ENCODE measurements at regions not wholly inside any gene's neighbourhood (a gene's known extent, or its start where the extent isn't known, plus 50 kb on each side); places are given as distances from the start of the nearest gene placed in this dataset.

- TF ChIP-seq PBX3 (IDR thresholded peaks at IDR 0.05) (no peak), REST (IDR thresholded peaks at IDR 0.05; ENCODE audit: low read depth, low read length) (no peak), FOXM1 (IDR thresholded peaks at IDR 0.05; ENCODE audit: low read depth) (no peak), RFX5 (IDR thresholded peaks at IDR 0.05; ENCODE audit: low read length) (no peak), FOXJ3 (CRISPR knock-in tag; IDR thresholded peaks at IDR 0.05) (no peak), MAX (IDR thresholded peaks at IDR 0.05; ENCODE audit: low read depth) (no peak), SIN3A (IDR thresholded peaks at IDR 0.05; ENCODE audit: borderline replicate concordance, low read depth, low read length) (no peak), MXI1 (IDR thresholded peaks at IDR 0.05; ENCODE audit: low read depth, low read length) (no peak), TCF12 (IDR thresholded peaks at IDR 0.05) (no peak), GABPA (IDR thresholded peaks at IDR 0.05; ENCODE audit: low read depth) (no peak)
These were observed 70.6 kb upstream of the SHANK2 start (continued) for GRCh38 chr11:71322861-71323582.

GRCh38 chr11:71322192-71322735, 69.9 kb upstream of the SHANK2 start:
- Histone ChIP-seq H3K4me3 (ENCODE audit: low read depth in 2 of 2, low read length in 1 of 2) (no peak overlapping the region), H3K27ac (ENCODE audit: low read depth in 2 of 2, low read length in 1 of 2) (no peak overlapping the region), H3K79me2 (ENCODE audit: insufficient read depth) (no peaks in the 10 kb centered on the region), H3K4me2 (no peak overlapping the region), H3K9ac (no peak overlapping the region), H3K9me2 (no peaks in the 10 kb centered on the region), H2AFZ (ENCODE audit: low read depth) (no peak overlapping the region), H3K36me3 (replicated peaks in 1 of 2; ENCODE audit: control insufficient read depth in 1 of 2, insufficient read depth in 2 of 2, low read length in 1 of 2) (no peaks in the 10 kb centered on the region), H3K4me1 (ENCODE audit: control insufficient read depth in 1 of 2, insufficient read depth in 2 of 2, low read depth in 1 of 2, low read length in 1 of 2) (no peaks in the 10 kb centered on the region), H3F3A (replicated peaks; ENCODE audit: insufficient read depth) (no peaks in the 10 kb centered on the region), H3K9me3 (no peaks in the 10 kb centered on the region), H4K20me1 (ENCODE audit: insufficient read depth) (no peaks in the 10 kb centered on the region), H3K27me3 (ENCODE audit: insufficient read depth) (no peaks in the 10 kb centered on the region)
- ChIA-PET POLR2A (no interaction called here), CTCF (interaction anchor here (0.6 kb wide), 1 partner anchor 258 kb away, joined by 3 read pairs; no protein-coding TSS in a partner anchor)
- WGBS (ENCODE audit: low lambda C conversion rate), result 43% methylated on average over 10 of the region's 12 CpGs
- no peak for DNase-seq
- TF ChIP-seq TAF1 (IDR thresholded peaks at IDR 0.05; ENCODE audit: borderline replicate concordance, low read depth, low read length), result no peak

All from SK-N-SH (cell line).